GM23338 (cell line): ENCODE measurements at regions not wholly inside any gene's neighbourhood (a gene's known extent, or its start where the extent isn't known, plus 50 kb on each side); places are given as distances from the start of the nearest gene placed in this dataset.

Source experiments
- ATAC-seq: fragments of 200-7000 bp; cut with Tn5 transposase; 3 replicates; pipeline ENCODE4 v1.9.1; 2020
- DNase-seq: peaks from one replicate; pipeline ENCODE4 v3.0.0-alpha.2; 2015; ENCODE audit warnings: low spot score
- H2AFZ ChIP-seq: fragments of 200-600 bp; sonication (generic); 2 replicates; pipeline ENCODE4 v1.8.0; 2016; ENCODE audit warnings: antibody characterized with exemption, mild to moderate bottlenecking, moderate library complexity
- H3F3A ChIP-seq: fragments of 200-600 bp; sonication (generic); replicated peaks from 2 replicates; pipeline ENCODE4 v1.8.0; 2017; ENCODE audit warnings: antibody characterized with exemption, mixed run types, low read depth
- H3K27ac ChIP-seq: fragments of 200-600 bp; sonication (generic); 2 replicates; pipeline ENCODE4 v1.6.1; 2016; ENCODE audit warnings: low read depth
- H3K27me3 ChIP-seq: fragments of 200-600 bp; sonication (generic); 2 replicates; pipeline ENCODE4 v1.8.0; 2016; ENCODE audit warnings: mild to moderate bottlenecking, mixed run types, moderate library complexity; ENCODE audit not compliant: insufficient read depth
- H3K36me3 ChIP-seq: fragments of 200-600 bp; sonication (generic); 2 replicates; pipeline ENCODE4 v1.8.0; 2016; ENCODE audit warnings: mild to moderate bottlenecking; ENCODE audit not compliant: insufficient read depth
- H3K4me1 ChIP-seq: fragments of 200-600 bp; sonication (generic); 2 replicates; pipeline ENCODE4 v1.8.0; 2016; ENCODE audit warnings: mild to moderate bottlenecking, moderate library complexity; ENCODE audit not compliant: insufficient read depth
- H3K4me2 ChIP-seq: fragments of 200-600 bp; sonication (generic); 2 replicates; pipeline ENCODE4 v1.7.1; 2017; ENCODE audit warnings: mixed run types
- H3K4me3 ChIP-seq: fragments of 200-600 bp; sonication (generic); 2 replicates; pipeline ENCODE4 v1.6.1; 2016; ENCODE audit warnings: mixed run types
- H3K79me2 ChIP-seq: fragments of 200-600 bp; sonication (generic); replicated peaks from 2 replicates; pipeline ENCODE4 v1.8.0; 2017; ENCODE audit warnings: mild to moderate bottlenecking; ENCODE audit not compliant: insufficient read depth
- H3K9me2 ChIP-seq: fragments of 200-600 bp; sonication (generic); 2 replicates; pipeline ENCODE4 v1.8.0; 2017; ENCODE audit not compliant: insufficient read depth
- H4K20me1 ChIP-seq: fragments of 200-600 bp; sonication (generic); replicated peaks from 2 replicates; pipeline ENCODE4 v1.8.0; 2017; ENCODE audit warnings: mild to moderate bottlenecking; ENCODE audit not compliant: insufficient read depth
- H3K27ac Mint-ChIP-seq: 2 replicates; pipeline ENCODE4 v1.8.0; 2020; ENCODE audit warnings: inconsistent platforms, mild to moderate bottlenecking, moderate library complexity, mixed read lengths
- H3K27me3 Mint-ChIP-seq: 3 replicates; pipeline ENCODE4 v1.8.0; 2022; ENCODE audit warnings: low read depth, mild to moderate bottlenecking, moderate library complexity, mixed read lengths, inconsistent platforms; ENCODE audit not compliant: insufficient read depth, poor library complexity
- H3K36me3 Mint-ChIP-seq: 3 replicates; pipeline ENCODE4 v1.8.0; 2021; ENCODE audit warnings: low read depth, mild to moderate bottlenecking, inconsistent platforms, moderate library complexity, mixed read lengths
- H3K4me1 Mint-ChIP-seq: 3 replicates; pipeline ENCODE4 v1.8.0; 2020; ENCODE audit warnings: mild to moderate bottlenecking, inconsistent platforms, mixed read lengths
- H3K4me3 Mint-ChIP-seq: 3 replicates; pipeline ENCODE4 v1.8.0; 2021; ENCODE audit warnings: moderate library complexity, mild to moderate bottlenecking, inconsistent platforms, mixed read lengths
- H3K9me3 Mint-ChIP-seq: 3 replicates; pipeline ENCODE4 v1.8.0; 2020; ENCODE audit warnings: moderate library complexity, mild to moderate bottlenecking, inconsistent platforms, mixed read lengths
- EZH2phosphoT487 ChIP-seq: fragments of 200-600 bp; sonication (generic); IDR thresholded peaks from one replicate; pipeline ENCODE4 v1.8.1; 2018; ENCODE audit warnings: antibody characterized with exemption; ENCODE audit not compliant: unreplicated experiment
- NANOG ChIP-seq: IDR thresholded peaks from 2 replicates; pipeline ENCODE4 v1.6.1; 2016; ENCODE audit warnings: antibody characterized with exemption, borderline replicate concordance
- POLR2AphosphoS5 ChIP-seq: IDR thresholded peaks from 2 replicates; pipeline ENCODE4 v1.6.1; 2016; ENCODE audit warnings: antibody characterized with exemption, low read depth
- REST ChIP-seq: IDR thresholded peaks from one replicate; pipeline ENCODE4 v1.6.1; 2018; ENCODE audit warnings: antibody characterized with exemption; ENCODE audit not compliant: unreplicated experiment
- STAT1 ChIP-seq: IDR thresholded peaks from one replicate; pipeline ENCODE4 v1.6.1; 2016; ENCODE audit warnings: antibody characterized with exemption; ENCODE audit not compliant: unreplicated experiment
- ZNF331 ChIP-seq: fragments of 250-450 bp; sonication (Bioruptor Pico); IDR thresholded peaks from 2 replicates; pipeline ENCODE4 v1.5.0; 2020; ENCODE audit warnings: low read depth, mild to moderate bottlenecking, moderate library complexity
- ZNF462 ChIP-seq: fragments of 250-450 bp; sonication (Bioruptor Pico); IDR thresholded peaks from 2 replicates; pipeline ENCODE4 v1.5.0; 2020; ENCODE audit warnings: mild to moderate bottlenecking, moderate library complexity

- no peaks in the 10 kb centered on the region for H3K9me2 ChIP-seq
- H3K9me3 Mint-ChIP-seq, result no peaks in the 10 kb centered on the region
- peaks cover 3% of the 10 kb centered on the region; the same call in 2 of the 3 replicates for H3K4me1 Mint-ChIP-seq
- H3K36me3 ChIP-seq, result no peaks in the 10 kb centered on the region
- H3K27ac ChIP-seq, result no peak overlapping the region
- H3K4me3 ChIP-seq, result no peak overlapping the region
- no peak for TF ChIP-seq REST
- TF ChIP-seq ZNF331 (CRISPR knock-in tag), result no peak
- no peak for TF ChIP-seq NANOG
- no peak for TF ChIP-seq STAT1
- no peak for TF ChIP-seq ZNF462
- no peak for TF ChIP-seq POLR2AphosphoS5
- no peak for TF ChIP-seq EZH2phosphoT487
- ATAC-seq (no peak), DNase-seq (no peak)
- H3K79me2 ChIP-seq, result no peaks in the 10 kb centered on the region
- H3K4me1 ChIP-seq, result no peaks in the 10 kb centered on the region; the same call in 1 of the 2 replicates
- no peak overlapping the region for H2AFZ ChIP-seq
- H3K27me3 Mint-ChIP-seq, result no peaks in the 10 kb centered on the region
- H3F3A ChIP-seq, result no peaks in the 10 kb centered on the region
- H3K4me3 Mint-ChIP-seq, result no peak overlapping the region
- H3K36me3 Mint-ChIP-seq, result no peaks in the 10 kb centered on the region
- no peaks in the 10 kb centered on the region for H4K20me1 ChIP-seq
- no peaks in the 10 kb centered on the region for H3K27me3 ChIP-seq
- no peak overlapping the region for H3K4me2 ChIP-seq
- no peak overlapping the region for H3K27ac Mint-ChIP-seq
Observed at GRCh38 chr4:125944966-125945365, 630.2 kb downstream of the FAT4 start.
